MCF 10A (cell line): ENCODE measurements at regions not wholly inside any gene's neighbourhood (a gene's known extent, or its start where the extent isn't known, plus 50 kb on each side); places are given as distances from the start of the nearest gene placed in this dataset.
A peak's percentile ranks its signal among the peaks of the same experiment; 100 is the strongest.

Experiments
- BruUV-seq: library from RNA; stranded (reverse); fragments of 400-500 nt; replicated peaks from 2 replicates; lab custom pipeline; 2021; lab: Mats Ljungman, UMichigan
- CTCF ChIA-PET: fragments of 300-600 bp; sonication (Branson Sonifier 250); formaldehyde crosslinking; extraction: SDS; loops from one replicate; lab custom pipeline; 2021; ENCODE audit warnings: antibody characterized with exemption, inconsistent platforms; lab: Yijun Ruan, JAX
- POLR2A ChIA-PET: fragments of 300-600, 350-650 bp; sonication (Branson Sonifier 250); formaldehyde crosslinking; extraction: SDS; loops from one replicate; lab custom pipeline; 2020; ENCODE audit warnings: antibody characterized with exemption, inconsistent platforms; lab: Yijun Ruan, JAX
- DNase-seq: peaks from one replicate; pipeline ENCODE4 v3.0.0-alpha.2; 2018; ENCODE audit not compliant: unreplicated experiment
- H3K27ac Mint-ChIP-seq: one replicate; pipeline ENCODE4 v1.8.0; 2022; ENCODE audit warnings: mild to moderate bottlenecking, low read depth, mixed read lengths; ENCODE audit not compliant: unreplicated experiment
- H3K27me3 Mint-ChIP-seq: one replicate; pipeline ENCODE4 v1.8.0; 2022; ENCODE audit warnings: mixed read lengths; ENCODE audit not compliant: insufficient read depth, unreplicated experiment
- H3K36me3 Mint-ChIP-seq: one replicate; pipeline ENCODE4 v1.8.0; 2022; ENCODE audit warnings: mild to moderate bottlenecking, moderate library complexity, mixed read lengths; ENCODE audit not compliant: insufficient read depth, unreplicated experiment
- H3K4me1 Mint-ChIP-seq: one replicate; pipeline ENCODE4 v1.8.0; 2022; ENCODE audit warnings: mixed read lengths; ENCODE audit not compliant: insufficient read depth, unreplicated experiment
- H3K4me3 Mint-ChIP-seq: one replicate; pipeline ENCODE4 v1.8.0; 2022; ENCODE audit warnings: mild to moderate bottlenecking, moderate library complexity, mixed read lengths; ENCODE audit not compliant: unreplicated experiment
- H3K9me3 Mint-ChIP-seq: one replicate; pipeline ENCODE4 v1.8.0; 2022; ENCODE audit warnings: mixed read lengths; ENCODE audit not compliant: unreplicated experiment
- CTCF ChIP-seq: fragments of 200-600 bp; IDR thresholded peaks from one replicate; pipeline ENCODE4 v1.8.0; 2022; ENCODE audit warnings: antibody characterized with exemption, mild to moderate bottlenecking; ENCODE audit not compliant: unreplicated experiment
- intact Hi-C: fragments of 100-400 bp; cut with micrococcal nuclease; formaldehyde crosslinking; loops from 2 replicates; pipeline ENCODE4 v1.14.1; 2022

GRCh38 chr9:79195879-79196278 lies 375.9 kb upstream of the TLE4 start:
- Mint-ChIP-seq H3K4me3 (no peak overlapping the region), H3K27me3 (no peaks in the 10 kb centered on the region), H3K9me3 (no peaks in the 10 kb centered on the region), H3K36me3 (no peaks in the 10 kb centered on the region), H3K27ac (no peak overlapping the region), H3K4me1 (peaks cover 9% of the 10 kb centered on the region)
- ChIA-PET CTCF (no interaction called here), POLR2A (interaction anchor here (0.8 kb wide), 1 partner anchor 9 kb away, joined by 3 read pairs; no protein-coding TSS in a partner anchor)
- TF ChIP-seq CTCF: no peak
- peak; percentile 36 for DNase-seq
- no TSS peak for BruUV-seq
- intact Hi-C loops: no loop called here

DNA sequence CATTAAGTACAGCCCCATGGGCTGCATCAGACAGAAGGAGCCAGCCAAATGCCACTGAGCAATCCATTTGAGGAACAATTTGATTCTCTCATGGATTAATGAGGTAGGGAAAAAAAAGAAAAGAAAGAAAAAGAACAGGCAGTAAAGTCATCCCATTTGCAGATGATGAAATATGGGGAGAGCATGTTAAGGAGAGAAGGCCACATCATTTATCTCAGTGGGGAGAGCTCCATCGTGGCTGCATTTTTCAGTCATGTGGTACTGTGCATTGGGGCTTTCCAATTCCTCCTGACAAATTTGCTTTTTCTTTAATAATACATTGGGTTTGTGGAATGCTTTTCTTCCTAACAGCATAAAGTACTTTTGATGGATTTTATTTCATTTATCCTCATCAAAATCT lies 375.2 kb upstream of the TLE4 start:
- no peak for DNase-seq
- Mint-ChIP-seq H3K36me3 (no peaks in the 10 kb centered on the region), H3K27ac (peak overlapping the region; percentile 47), H3K4me1 (peaks cover 9% of the 10 kb centered on the region), H3K27me3 (no peaks in the 10 kb centered on the region), H3K9me3 (no peaks in the 10 kb centered on the region), H3K4me3 (no peak overlapping the region)
- CTCF ChIA-PET: no interaction called here
- no peak for TF ChIP-seq CTCF
- intact Hi-C loops: no loop called here
- POLR2A ChIA-PET: no interaction called here
- BruUV-seq: no TSS peak

- DNase-seq: no peak
- Mint-ChIP-seq H3K27ac (no peak overlapping the region), H3K36me3 (no peaks in the 10 kb centered on the region), H3K4me1 (peaks cover 9% of the 10 kb centered on the region), H3K9me3 (no peaks in the 10 kb centered on the region), H3K4me3 (no peak overlapping the region), H3K27me3 (no peaks in the 10 kb centered on the region)
- ChIA-PET POLR2A (interaction anchor here (0.6 to 2.8 kb wide), 3 partner anchors 20 to 608 kb away, joined by 3 to 6 read pairs (median 3); no protein-coding TSS in a partner anchor), CTCF (interaction anchor here (0.6 kb wide), 2 partner anchors 292 to 1285 kb away, joined by 3 read pairs; no protein-coding TSS in a partner anchor)
- intact Hi-C loops: no loop called here
- TF ChIP-seq CTCF: no peak
- no TSS peak for BruUV-seq
These were observed 371.4 kb upstream of the TLE4 start for GRCh38 chr9:79200336-79200735.

DNA sequence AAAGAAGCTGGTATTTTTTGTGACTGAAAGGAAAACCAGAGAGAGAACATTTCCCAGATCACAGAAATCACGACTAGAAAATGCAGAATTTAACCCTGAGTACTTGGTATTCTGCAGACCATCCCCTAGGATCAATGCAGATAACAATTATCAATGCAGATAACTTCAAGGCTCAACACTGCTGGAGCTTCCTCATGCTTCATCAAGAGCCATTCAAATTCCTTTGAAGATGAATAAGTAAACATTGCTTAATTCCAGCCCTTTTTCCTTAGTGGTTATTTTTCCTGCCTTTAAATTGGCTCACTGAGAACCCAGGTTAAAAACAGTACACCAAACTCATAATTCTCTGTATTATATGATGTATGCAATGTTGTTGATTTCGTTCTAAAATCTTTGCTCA lies 370.1 kb upstream of the TLE4 start:
- H3K4me3 Mint-ChIP-seq: no peak overlapping the region
- H3K36me3 Mint-ChIP-seq: no peaks in the 10 kb centered on the region
- no peaks in the 10 kb centered on the region for H3K27me3 Mint-ChIP-seq
- no peak overlapping the region for H3K27ac Mint-ChIP-seq
- ChIA-PET CTCF (interaction anchor here (0.6 to 1.6 kb wide), 4 partner anchors 16 to 73 kb away, joined by 3 read pairs; no protein-coding TSS in a partner anchor), POLR2A (interaction anchor here (0.6 to 2.8 kb wide), 4 partner anchors 13 to 1359 kb away, joined by 3 to 6 read pairs (median 3); no protein-coding TSS in a partner anchor)
- no peak for DNase-seq
- no peak for TF ChIP-seq CTCF
- H3K4me1 Mint-ChIP-seq: no peaks in the 10 kb centered on the region
- H3K9me3 Mint-ChIP-seq: no peaks in the 10 kb centered on the region
- no TSS peak for BruUV-seq
- intact Hi-C loops: no loop called here
